ENCODE measurements at regions not wholly inside any gene's neighbourhood (a gene's known extent, or its start where the extent isn't known, plus 50 kb on each side); places are given as distances from the start of the nearest gene placed in this dataset.

DNA sequence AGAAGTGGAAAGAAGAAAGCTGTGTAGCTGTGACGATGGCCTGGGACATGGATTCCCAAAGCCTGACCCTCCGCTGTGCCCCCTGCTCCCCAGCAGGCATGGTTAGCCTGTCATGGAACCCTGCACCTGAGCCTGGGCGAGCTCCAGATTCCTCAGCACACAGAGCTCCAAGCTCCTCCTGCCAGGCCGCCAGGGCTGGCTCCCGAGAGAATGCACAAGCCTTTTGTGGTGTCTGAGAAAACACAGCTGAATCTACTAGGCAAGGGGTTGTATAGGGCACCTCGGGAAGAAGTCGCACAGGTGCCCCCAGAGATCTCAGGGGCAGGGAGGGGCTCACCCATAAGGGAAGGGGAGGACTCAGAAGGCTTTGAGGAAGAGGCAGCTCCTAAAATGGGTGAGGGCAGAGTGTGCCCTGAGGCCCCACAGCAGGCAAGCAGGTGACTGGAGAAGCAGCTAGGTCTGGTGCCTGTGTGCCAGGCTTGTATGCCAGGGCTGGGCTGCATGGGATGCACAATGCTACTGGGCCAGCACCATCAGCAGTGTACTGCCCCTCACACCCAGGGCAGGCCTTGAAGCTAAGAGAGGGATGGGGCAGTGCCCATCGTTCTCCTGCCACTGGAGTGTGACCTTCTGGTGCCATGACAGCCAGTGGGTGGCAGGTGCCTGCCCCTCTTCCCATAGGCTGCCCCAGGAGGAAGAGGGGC, 64.3 kb upstream of the CD93 start:
- TF ChIP-seq FOXK2 (IDR thresholded peaks at IDR 0.05) (no peak), NFRKB (IDR thresholded peaks at IDR 0.05) (no peak), HDGF (IDR thresholded peaks at IDR 0.05; ENCODE audit: borderline replicate concordance) (no peak), CTBP1 (IDR thresholded peaks at IDR 0.05; ENCODE audit: borderline replicate concordance) (no peak), L3MBTL2 (conservative IDR thresholded peaks at IDR 0.05) (no peak)
- CTCF ChIA-PET: interaction anchor here (1.9 kb wide), 1 partner anchor 10 kb away, joined by 5 read pairs; no protein-coding TSS in a partner anchor
- POLR2A ChIA-PET: no interaction called here
- DNase-seq (ENCODE audit: extremely low spot score): no peak

DNA sequence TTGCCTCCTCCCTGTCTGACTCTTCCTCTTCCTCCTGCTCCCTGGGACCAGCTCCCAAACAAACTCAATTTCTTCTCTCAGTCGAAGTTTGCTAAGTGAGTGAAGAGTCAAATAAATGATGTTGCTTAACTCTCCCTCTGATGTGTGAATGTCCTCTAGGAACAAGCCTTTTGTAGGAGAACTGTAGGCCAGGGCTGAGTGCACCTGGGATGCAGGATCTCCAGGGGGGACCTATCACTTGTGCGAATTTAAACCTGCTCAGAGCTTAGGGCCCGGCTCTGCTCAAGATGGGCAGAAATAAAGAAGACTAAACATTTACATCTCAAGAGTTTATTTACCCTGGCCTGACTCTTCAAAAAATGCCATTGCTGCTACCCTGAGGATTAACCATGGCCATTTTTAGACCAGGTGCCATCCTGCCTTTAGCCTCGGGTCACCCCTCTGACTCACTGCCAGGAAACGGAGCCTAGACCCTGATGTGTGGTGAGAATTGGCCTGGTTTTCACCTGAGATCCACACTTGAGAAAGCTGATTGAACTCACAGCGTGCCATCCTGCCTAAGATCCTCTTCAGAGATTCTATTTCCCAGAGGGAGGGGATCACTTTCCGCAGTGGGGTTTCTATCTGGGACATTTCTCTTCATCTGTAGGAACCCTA, 63.6 kb upstream of the CD93 start:
- TF ChIP-seq L3MBTL2 (conservative IDR thresholded peaks at IDR 0.05) (no peak), TARDBP (IDR thresholded peaks at IDR 0.05) (no peak), HDGF (IDR thresholded peaks at IDR 0.05; ENCODE audit: borderline replicate concordance) (no peak), NFRKB (IDR thresholded peaks at IDR 0.05) (no peak), BHLHE40 (IDR thresholded peaks at IDR 0.05; ENCODE audit: borderline replicate concordance) (no peak), LEF1 (IDR thresholded peaks at IDR 0.05; ENCODE audit: borderline replicate concordance) (no peak), ARNT (IDR thresholded peaks at IDR 0.05) (no peak), FOXK2 (IDR thresholded peaks at IDR 0.05) (no peak), FOXA1 (IDR thresholded peaks at IDR 0.05) (no peak), ZNF384 (IDR thresholded peaks at IDR 0.05) (no peak), SP1 (IDR thresholded peaks at IDR 0.05) (no peak), ELF4 (IDR thresholded peaks at IDR 0.05) (no peak), CTBP1 (IDR thresholded peaks at IDR 0.05; ENCODE audit: borderline replicate concordance) (no peak), SUZ12 (IDR thresholded peaks at IDR 0.05) (no peak), FOXM1 (IDR thresholded peaks at IDR 0.05; ENCODE audit: borderline replicate concordance) (no peak)
- TF ChIP-seq, protein P1, sequence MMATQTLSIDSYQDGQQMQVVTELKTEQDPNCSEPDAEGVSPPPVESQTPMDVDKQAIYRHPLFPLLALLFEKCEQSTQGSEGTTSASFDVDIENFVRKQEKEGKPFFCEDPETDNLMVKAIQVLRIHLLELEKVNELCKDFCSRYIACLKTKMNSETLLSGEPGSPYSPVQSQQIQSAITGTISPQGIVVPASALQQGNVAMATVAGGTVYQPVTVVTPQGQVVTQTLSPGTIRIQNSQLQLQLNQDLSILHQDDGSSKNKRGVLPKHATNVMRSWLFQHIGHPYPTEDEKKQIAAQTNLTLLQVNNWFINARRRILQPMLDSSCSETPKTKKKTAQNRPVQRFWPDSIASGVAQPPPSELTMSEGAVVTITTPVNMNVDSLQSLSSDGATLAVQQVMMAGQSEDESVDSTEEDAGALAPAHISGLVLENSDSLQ (IDR thresholded peaks at IDR 0.05): no peak
- POLR2A ChIA-PET: no interaction called here
- no peak for DNase-seq (ENCODE audit: extremely low spot score)
- CTCF ChIA-PET: interaction anchor here (0.7 to 1.9 kb wide), 2 partner anchors 9 to 99 kb away, joined by 3 to 5 read pairs; no protein-coding TSS in a partner anchor

DNA sequence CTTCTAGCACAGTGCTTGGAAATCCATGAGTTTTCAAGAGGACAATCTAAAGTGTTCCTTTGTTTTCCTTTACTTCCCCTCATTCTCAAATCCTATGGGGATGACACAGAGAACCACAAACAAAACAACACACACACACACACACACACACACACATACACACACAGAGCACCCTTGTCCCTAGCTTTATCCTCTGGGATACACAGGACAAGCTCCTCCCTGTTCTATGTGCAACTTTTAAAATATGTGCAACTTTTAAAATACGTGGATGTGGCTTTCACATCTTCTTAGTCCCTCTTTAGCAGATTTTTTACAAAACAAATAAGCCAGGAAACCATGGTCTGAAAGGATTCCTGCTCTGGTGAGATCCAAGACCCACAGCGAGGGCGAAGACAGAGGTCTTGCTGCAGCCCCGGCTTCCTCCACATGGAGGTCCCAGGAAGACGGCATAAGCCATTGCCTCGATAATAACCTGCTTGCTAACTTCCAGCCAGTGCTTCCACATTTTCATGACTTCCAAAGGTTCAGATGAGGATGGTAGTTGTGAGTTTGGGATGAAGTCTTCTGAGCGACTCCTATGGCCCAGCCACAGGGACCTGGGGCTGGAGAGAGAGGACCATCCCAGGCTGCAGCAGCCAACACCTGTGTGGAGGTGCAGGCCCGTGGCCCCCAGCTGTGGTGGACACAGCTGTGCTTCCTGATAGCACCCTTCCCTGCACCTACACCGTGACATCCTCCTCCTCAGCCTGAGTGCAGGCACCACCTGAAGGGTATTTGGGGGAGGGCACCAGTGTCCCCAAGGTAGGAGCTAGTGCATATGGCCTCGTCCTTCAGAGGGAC, 62.8 kb upstream of the CD93 start:
- no peak for DNase-seq (ENCODE audit: extremely low spot score)
- no peak for TF ChIP-seq HDGF (IDR thresholded peaks at IDR 0.05; ENCODE audit: borderline replicate concordance)
- no peak for TF ChIP-seq L3MBTL2 (conservative IDR thresholded peaks at IDR 0.05)
- TF ChIP-seq FOXM1 (IDR thresholded peaks at IDR 0.05; ENCODE audit: borderline replicate concordance): no peak
- no peak for TF ChIP-seq LEF1 (IDR thresholded peaks at IDR 0.05; ENCODE audit: borderline replicate concordance)
- TF ChIP-seq BHLHE40 (IDR thresholded peaks at IDR 0.05; ENCODE audit: borderline replicate concordance): no peak
- no peak for TF ChIP-seq ELF4 (IDR thresholded peaks at IDR 0.05)
- no peak for TF ChIP-seq NFRKB (IDR thresholded peaks at IDR 0.05)
- no peak for TF ChIP-seq ARNT (IDR thresholded peaks at IDR 0.05)
- TF ChIP-seq, protein P1 (IDR thresholded peaks at IDR 0.05): no peak
- TF ChIP-seq FOXA1 (IDR thresholded peaks at IDR 0.05): no peak
- TF ChIP-seq TARDBP (IDR thresholded peaks at IDR 0.05): no peak
- no peak for TF ChIP-seq FOXK2 (IDR thresholded peaks at IDR 0.05)
- CTCF ChIA-PET: interaction anchor here (0.7 to 1.9 kb wide), 2 partner anchors 8 to 98 kb away, joined by 3 to 5 read pairs; no protein-coding TSS in a partner anchor
- POLR2A ChIA-PET: no interaction called here

DNA sequence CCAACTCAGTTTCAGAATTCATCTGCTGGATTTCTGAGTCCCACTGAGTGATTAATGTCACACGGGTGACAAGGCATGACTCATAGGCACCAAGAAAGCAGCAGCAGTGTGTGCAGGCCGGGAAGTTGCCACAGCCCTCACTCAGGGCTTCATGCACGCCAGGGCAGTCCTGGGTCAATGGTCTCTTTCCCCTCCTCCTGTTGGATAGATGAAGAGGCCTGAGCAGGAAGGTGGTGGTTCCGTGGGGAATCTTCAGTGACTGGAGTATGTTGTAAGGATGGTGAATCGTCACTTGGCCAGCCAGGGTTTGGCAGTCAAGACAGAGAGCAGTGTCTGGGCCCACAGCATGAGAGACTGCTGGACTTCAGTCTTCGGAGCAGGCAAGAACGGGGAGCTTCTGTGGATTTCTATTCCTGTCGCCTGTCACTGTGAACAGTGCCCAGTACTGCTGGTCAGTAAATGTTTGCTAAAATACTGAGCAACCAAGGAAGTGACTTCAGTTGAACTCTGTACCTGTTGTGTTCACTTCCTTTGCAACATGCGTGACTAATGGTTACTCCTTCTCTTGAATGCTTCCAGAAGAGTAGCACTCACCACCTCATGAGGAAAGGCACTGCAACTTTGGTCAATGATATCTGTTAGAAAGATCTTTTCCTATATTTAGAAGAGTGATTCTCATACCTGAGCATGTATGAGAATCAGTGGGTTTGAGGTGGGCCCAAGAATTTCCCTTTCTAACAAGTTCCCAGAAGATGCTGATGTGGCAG, 62.0 kb upstream of the CD93 start:
- ChIA-PET CTCF (no interaction called here), POLR2A (no interaction called here)
- no peak for TF ChIP-seq SP1 (IDR thresholded peaks at IDR 0.05)
- TF ChIP-seq ARNT (IDR thresholded peaks at IDR 0.05): no peak
- no peak for TF ChIP-seq FOXM1 (IDR thresholded peaks at IDR 0.05; ENCODE audit: borderline replicate concordance)
- no peak for TF ChIP-seq FOXA1 (IDR thresholded peaks at IDR 0.05)
- no peak for TF ChIP-seq NFRKB (IDR thresholded peaks at IDR 0.05)
- no peak for TF ChIP-seq ELF4 (IDR thresholded peaks at IDR 0.05)
- TF ChIP-seq, protein P1 (IDR thresholded peaks at IDR 0.05): no peak
- TF ChIP-seq TARDBP (IDR thresholded peaks at IDR 0.05): no peak
- no peak for TF ChIP-seq HDGF (IDR thresholded peaks at IDR 0.05; ENCODE audit: borderline replicate concordance)
- no peak for TF ChIP-seq CTBP1 (IDR thresholded peaks at IDR 0.05; ENCODE audit: borderline replicate concordance)
- no peak for TF ChIP-seq FOXK2 (IDR thresholded peaks at IDR 0.05)
- no peak for TF ChIP-seq SUZ12 (IDR thresholded peaks at IDR 0.05)
- DNase-seq (ENCODE audit: extremely low spot score): no peak

DNA sequence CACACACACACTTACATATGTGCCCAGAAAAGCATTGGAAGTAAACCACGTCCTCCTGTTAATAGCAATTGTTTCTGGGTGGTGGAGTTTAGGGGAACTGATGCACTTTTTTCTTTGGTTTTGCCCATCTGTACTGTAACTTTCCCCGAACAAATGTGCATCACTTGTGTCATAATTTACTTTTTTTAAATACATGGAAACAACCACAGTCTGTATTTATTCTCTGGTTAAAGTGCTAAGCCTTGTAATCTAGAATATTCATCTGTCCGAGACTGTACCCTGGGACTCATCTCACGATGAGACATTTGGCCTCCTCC, 61.5 kb upstream of the CD93 start:
- POLR2A ChIA-PET: no interaction called here
- DNase-seq (ENCODE audit: extremely low spot score): no peak
- TF ChIP-seq SP1 (IDR thresholded peaks at IDR 0.05) (no peak), ELF4 (IDR thresholded peaks at IDR 0.05) (no peak), CTBP1 (IDR thresholded peaks at IDR 0.05; ENCODE audit: borderline replicate concordance) (no peak), FOXA1 (IDR thresholded peaks at IDR 0.05) (no peak), L3MBTL2 (conservative IDR thresholded peaks at IDR 0.05) (no peak), NFRKB (IDR thresholded peaks at IDR 0.05) (no peak), TARDBP (IDR thresholded peaks at IDR 0.05) (no peak), HDGF (IDR thresholded peaks at IDR 0.05; ENCODE audit: borderline replicate concordance) (no peak), FOXK2 (IDR thresholded peaks at IDR 0.05) (no peak), ARNT (IDR thresholded peaks at IDR 0.05) (no peak), FOXM1 (IDR thresholded peaks at IDR 0.05; ENCODE audit: borderline replicate concordance) (no peak), BHLHE40 (IDR thresholded peaks at IDR 0.05; ENCODE audit: borderline replicate concordance) (no peak), LEF1 (IDR thresholded peaks at IDR 0.05; ENCODE audit: borderline replicate concordance) (no peak), SUZ12 (IDR thresholded peaks at IDR 0.05) (no peak), ZNF384 (IDR thresholded peaks at IDR 0.05) (no peak)
- TF ChIP-seq, protein P1 (IDR thresholded peaks at IDR 0.05): no peak
- CTCF ChIA-PET: no interaction called here

Data from HEK293T (cell line).